ENCODE measurements at regions not wholly inside any gene's neighbourhood (a gene's known extent, or its start where the extent isn't known, plus 50 kb on each side); places are given as distances from the start of the nearest gene placed in this dataset.
A peak's percentile ranks its signal among the peaks of the same experiment; 100 is the strongest.
"Not testable (repeated sequence)": the region's sequence is repeated elsewhere in the genome, so short reads cannot be mapped to it uniquely, and the experiment has no call there.

DNA sequence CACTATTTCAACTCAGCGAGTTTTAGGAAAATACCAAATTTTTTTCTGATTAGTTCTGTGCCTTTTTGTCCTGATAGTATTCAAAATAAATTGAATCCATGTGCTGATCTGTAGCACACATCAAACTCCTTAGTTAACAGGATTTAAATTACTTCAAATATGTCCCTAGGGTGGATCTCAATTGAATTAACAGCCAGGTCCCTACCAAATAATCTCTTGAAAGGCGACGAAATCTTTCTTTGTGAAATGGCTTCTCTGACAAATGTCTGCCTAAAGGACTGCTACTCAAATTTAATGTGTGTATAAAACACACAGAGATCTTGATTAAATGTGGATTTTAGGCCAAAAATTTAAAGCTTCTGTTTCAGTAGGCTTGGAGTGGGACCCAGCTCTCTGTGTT is 989.6 kb upstream of the KCND2 start:
- TF ChIP-seq, protein P1, sequence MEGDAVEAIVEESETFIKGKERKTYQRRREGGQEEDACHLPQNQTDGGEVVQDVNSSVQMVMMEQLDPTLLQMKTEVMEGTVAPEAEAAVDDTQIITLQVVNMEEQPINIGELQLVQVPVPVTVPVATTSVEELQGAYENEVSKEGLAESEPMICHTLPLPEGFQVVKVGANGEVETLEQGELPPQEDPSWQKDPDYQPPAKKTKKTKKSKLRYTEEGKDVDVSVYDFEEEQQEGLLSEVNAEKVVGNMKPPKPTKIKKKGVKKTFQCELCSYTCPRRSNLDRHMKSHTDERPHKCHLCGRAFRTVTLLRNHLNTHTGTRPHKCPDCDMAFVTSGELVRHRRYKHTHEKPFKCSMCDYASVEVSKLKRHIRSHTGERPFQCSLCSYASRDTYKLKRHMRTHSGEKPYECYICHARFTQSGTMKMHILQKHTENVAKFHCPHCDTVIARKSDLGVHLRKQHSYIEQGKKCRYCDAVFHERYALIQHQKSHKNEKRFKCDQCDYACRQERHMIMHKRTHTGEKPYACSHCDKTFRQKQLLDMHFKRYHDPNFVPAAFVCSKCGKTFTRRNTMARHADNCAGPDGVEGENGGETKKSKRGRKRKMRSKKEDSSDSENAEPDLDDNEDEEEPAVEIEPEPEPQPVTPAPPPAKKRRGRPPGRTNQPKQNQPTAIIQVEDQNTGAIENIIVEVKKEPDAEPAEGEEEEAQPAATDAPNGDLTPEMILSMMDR (conservative IDR thresholded peaks at IDR 0.05; ENCODE audit: low read depth, low read length) = no peak
- H3K4me3 ChIP-seq (ENCODE audit: low read length) = no peak overlapping the region
- no peak for DNase-seq (ENCODE audit: low read depth)

DNA sequence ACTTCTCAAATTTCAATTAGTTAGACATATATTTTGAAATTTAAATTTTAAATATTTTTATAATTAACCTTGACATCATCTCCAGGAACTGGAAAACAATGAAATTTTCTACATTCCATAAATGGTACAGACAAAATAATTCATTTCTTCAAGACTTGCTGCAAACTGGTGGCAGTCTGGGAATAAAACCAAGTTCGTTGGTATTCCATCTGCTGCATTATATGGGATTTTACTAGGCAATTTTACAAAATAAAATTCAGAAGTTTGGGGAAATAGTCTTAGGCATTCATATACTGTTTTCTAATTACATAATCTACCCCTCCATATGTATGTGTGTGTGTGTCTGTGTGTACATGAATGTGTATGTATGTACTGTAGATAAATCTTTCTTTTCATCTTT is 984.6 kb upstream of the KCND2 start:
- TF ChIP-seq, protein P1 (conservative IDR thresholded peaks at IDR 0.05; ENCODE audit: low read depth, low read length) = no peak
- no peak overlapping the region for H3K4me3 ChIP-seq (ENCODE audit: low read length)
- DNase-seq (ENCODE audit: low read depth) = no peak

DNA sequence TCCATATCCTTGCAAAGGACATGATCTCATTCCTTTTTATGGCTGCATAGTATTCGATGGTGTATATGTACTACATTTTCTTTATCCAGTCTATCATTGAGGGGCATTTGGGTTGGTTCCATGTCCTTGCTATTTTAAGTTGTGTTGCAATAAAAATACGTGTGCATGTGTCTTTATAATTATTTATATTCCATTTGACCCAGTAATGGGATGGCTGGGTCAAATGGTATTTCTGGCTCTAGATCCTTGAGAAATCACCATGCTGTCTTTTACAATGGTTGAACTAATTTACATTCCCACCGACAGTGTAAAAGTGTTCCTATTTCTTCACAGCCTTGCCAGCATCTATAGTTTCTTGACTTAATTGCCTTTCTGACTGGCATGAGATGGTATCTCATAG is 972.6 kb upstream of the KCND2 start:
- not testable (repeated sequence) for DNase-seq (ENCODE audit: low read depth); H3K4me3 ChIP-seq (ENCODE audit: low read length)

DNA sequence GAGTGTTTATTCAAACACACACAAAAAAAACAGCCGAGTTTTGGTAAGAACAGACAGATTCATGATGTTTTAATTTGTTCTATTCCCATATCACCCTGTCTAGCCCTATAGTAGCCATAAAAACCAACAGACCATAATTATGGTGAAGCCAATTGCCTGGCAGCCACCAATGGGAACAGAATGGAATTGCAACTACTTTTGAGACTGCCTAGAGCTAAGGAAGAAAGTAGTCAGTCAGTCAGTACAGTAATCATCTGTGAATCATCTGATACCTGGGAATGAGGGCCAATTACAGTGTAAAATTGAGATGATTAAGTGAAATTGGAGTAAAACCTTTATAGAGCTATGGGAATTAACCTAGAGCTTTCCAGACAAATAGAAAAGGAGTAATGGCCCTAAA is 952.7 kb upstream of the KCND2 start:
- no peak overlapping the region for H3K4me3 ChIP-seq (ENCODE audit: low read length)
- TF ChIP-seq, protein P1 (conservative IDR thresholded peaks at IDR 0.05; ENCODE audit: low read depth, low read length) = peak; percentile 6
- DNase-seq (ENCODE audit: low read depth) = no peak

DNA sequence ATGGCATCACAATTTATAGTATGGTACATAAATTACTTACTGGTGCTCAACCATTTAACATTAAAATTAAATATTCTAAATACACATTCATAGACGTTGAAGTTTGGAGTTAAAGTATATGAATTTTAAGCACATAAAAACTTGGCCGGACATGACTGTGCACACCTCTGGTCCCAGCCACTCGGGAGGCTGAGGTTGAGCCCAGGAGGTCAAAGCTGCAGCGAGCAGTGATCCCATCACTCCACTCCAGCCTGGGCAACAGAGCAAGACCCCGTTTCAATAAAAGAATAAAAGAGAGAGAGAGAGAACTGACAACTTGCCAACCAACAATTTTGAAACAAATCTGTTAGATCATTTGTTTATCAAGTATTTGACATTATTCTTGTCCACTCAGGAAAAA is 943.3 kb upstream of the KCND2 start:
- no peak for DNase-seq (ENCODE audit: low read depth)
- TF ChIP-seq, protein P1 (conservative IDR thresholded peaks at IDR 0.05; ENCODE audit: low read depth, low read length) = no peak
- no peak overlapping the region for H3K4me3 ChIP-seq (ENCODE audit: low read length)

DNA sequence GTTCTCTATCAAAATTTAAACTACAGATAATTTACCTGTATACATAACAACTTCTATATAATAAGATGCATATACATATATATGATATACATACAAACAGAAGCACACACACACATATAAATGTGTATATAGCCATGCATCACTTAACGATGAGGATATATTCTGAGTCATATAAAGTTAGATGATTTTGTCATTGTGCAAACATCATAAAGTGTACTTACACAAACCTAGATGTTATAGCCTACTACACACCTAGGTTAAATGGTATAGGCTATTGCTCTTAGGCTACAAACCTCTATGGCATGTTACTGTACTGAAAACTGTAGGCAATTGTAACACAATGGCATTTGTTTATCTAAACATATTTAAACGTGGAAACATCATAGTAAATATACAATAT is 937.6 kb upstream of the KCND2 start:
- TF ChIP-seq, protein P1 (conservative IDR thresholded peaks at IDR 0.05; ENCODE audit: low read depth, low read length) = no peak
- DNase-seq (ENCODE audit: low read depth) = no peak
- no peak overlapping the region for H3K4me3 ChIP-seq (ENCODE audit: low read length)

DNA sequence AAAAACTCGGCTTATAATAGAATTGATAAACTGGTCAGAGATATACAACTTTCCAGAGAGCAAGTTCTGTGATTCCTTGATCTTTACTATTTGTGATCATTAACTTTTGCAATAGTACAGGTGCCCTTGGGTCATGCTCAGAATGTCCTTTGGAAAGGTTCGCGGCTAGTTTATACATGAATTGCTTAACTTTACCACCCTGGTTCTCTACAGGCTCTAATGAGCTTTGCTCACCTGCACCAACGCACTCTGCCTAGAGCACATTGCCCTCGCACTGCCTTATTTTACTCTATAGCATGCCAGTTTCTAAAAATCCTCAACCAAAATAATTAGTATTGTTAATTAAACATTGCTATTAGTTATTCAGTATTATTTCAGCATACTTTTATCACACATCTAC is 931.2 kb upstream of the KCND2 start:
- no peak overlapping the region for H3K4me3 ChIP-seq (ENCODE audit: low read length)
- DNase-seq (ENCODE audit: low read depth) = no peak
- TF ChIP-seq, protein P1 (conservative IDR thresholded peaks at IDR 0.05; ENCODE audit: low read depth, low read length) = no peak

DNA sequence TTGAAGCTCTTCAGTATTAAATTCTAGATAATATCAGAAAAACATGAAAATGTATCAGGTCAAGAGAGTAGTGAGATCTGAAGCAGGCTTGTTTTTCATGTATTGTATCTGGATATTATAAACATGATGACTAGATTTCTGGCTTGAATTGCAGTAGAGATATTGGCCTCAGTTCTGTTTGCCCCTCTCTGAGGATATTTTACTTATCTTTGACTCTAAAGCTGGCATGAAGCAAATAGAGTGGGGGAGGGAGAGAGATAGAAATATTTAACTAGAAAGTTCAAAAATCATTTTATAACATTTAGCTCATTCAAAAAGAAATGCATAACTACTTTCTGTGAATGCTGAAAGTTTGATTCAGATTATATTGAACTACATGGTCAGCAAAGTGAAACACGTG is 929.7 kb upstream of the KCND2 start:
- TF ChIP-seq, protein P1 (conservative IDR thresholded peaks at IDR 0.05; ENCODE audit: low read depth, low read length) = no peak
- no peak for DNase-seq (ENCODE audit: low read depth)
- H3K4me3 ChIP-seq (ENCODE audit: low read length) = no peak overlapping the region

Data from retinal pigment epithelial cell (primary cell).